Left ventricle myocardium inferior (tissue), 1 donor: ENCODE measurements at regions not wholly inside any gene's neighbourhood (a gene's known extent, or its start where the extent isn't known, plus 50 kb on each side); places are given as distances from the start of the nearest gene placed in this dataset.

ENCODE experiments used
- DNase-seq: peaks from one replicate; pipeline ENCODE4 v3.0.0-alpha.2; 2020
- H3K27ac ChIP-seq: fragments of 200-600 bp; replicated peaks from 2 replicates; pipeline ENCODE4 v1.8.0; 2021
- H3K27me3 ChIP-seq: fragments of 200-600 bp; 2 replicates; pipeline ENCODE4 v1.8.0; 2021; ENCODE audit warnings: low read depth
- H3K36me3 ChIP-seq: fragments of 200-600 bp; 2 replicates; pipeline ENCODE4 v1.8.0; 2021
- H3K4me1 ChIP-seq: fragments of 200-600 bp; 2 replicates; pipeline ENCODE4 v1.8.0; 2021
- H3K4me3 ChIP-seq: fragments of 200-600 bp; 2 replicates; pipeline ENCODE4 v1.8.0; 2021; ENCODE audit warnings: mild to moderate bottlenecking, moderate library complexity
- H3K9me3 ChIP-seq: fragments of 200-600 bp; replicated peaks from 2 replicates; pipeline ENCODE4 v1.8.0; 2021
- CTCF ChIP-seq: fragments of 200-600 bp; IDR thresholded peaks from 2 replicates; pipeline ENCODE4 v1.8.0; 2021; ENCODE audit warnings: antibody characterized with exemption, mild to moderate bottlenecking, borderline replicate concordance
- intact Hi-C: fragments of 100-400 bp; cut with micrococcal nuclease; formaldehyde crosslinking; loops from one replicate; pipeline ENCODE4 v1.11.0; 2022
- donor health status: DM: no; HTN: yes; CAD: no; lungs with severe emphysema.

- intact Hi-C loops = no loop called here
- no peak overlapping the region for H3K27ac ChIP-seq
- TF ChIP-seq CTCF = no peak
- no peak for DNase-seq
- H3K36me3 ChIP-seq = no peaks in the 10 kb centered on the region
- peaks cover 20% of the 10 kb centered on the region for H3K4me1 ChIP-seq
- H3K4me3 ChIP-seq = no peak overlapping the region
- peaks cover 11% of the 10 kb centered on the region for H3K9me3 ChIP-seq
- peaks cover 37% of the 10 kb centered on the region for H3K27me3 ChIP-seq
Observed at GRCh38 chr14:104385531-104386101, 193.9 kb upstream of the C14orf180 start.

- Histone ChIP-seq H3K27me3 (peaks cover 32% of the 10 kb centered on the region), H3K27ac (no peak overlapping the region), H3K4me3 (no peak overlapping the region), H3K4me1 (peaks cover 20% of the 10 kb centered on the region), H3K9me3 (peaks cover 4% of the 10 kb centered on the region), H3K36me3 (no peaks in the 10 kb centered on the region)
- TF ChIP-seq CTCF = no peak
- no peak for DNase-seq
- intact Hi-C loops = no loop called here
Observed at GRCh38 chr14:104386151-104386841, 193.3 kb upstream of the C14orf180 start.

GRCh38 chr14:104387022-104388010, 192.2 kb upstream of the C14orf180 start:
- Histone ChIP-seq H3K36me3 (no peaks in the 10 kb centered on the region), H3K27ac (no peak overlapping the region), H3K4me1 (peaks cover 22% of the 10 kb centered on the region), H3K4me3 (no peak overlapping the region), H3K9me3 (no peaks in the 10 kb centered on the region), H3K27me3 (peaks cover 30% of the 10 kb centered on the region)
- intact Hi-C loops = no loop called here
- TF ChIP-seq CTCF = no peak
- DNase-seq = no peak

- Histone ChIP-seq H3K9me3 (no peaks in the 10 kb centered on the region), H3K4me3 (no peak overlapping the region), H3K36me3 (no peaks in the 10 kb centered on the region), H3K27ac (no peak overlapping the region), H3K4me1 (peaks cover 29% of the 10 kb centered on the region), H3K27me3 (peaks cover 23% of the 10 kb centered on the region)
- no peak for TF ChIP-seq CTCF
- intact Hi-C loops = no loop called here
- DNase-seq = no peak
Observed at GRCh38 chr14:104388011-104388521, 191.5 kb upstream of the C14orf180 start.

GRCh38 chr14:104388541-104389325, 190.8 kb upstream of the C14orf180 start:
- no peak overlapping the region for H3K27ac ChIP-seq
- peaks cover 23% of the 10 kb centered on the region for H3K27me3 ChIP-seq
- H3K36me3 ChIP-seq = no peaks in the 10 kb centered on the region
- H3K4me1 ChIP-seq = peaks cover 31% of the 10 kb centered on the region
- no peaks in the 10 kb centered on the region for H3K9me3 ChIP-seq
- intact Hi-C loops = no loop called here
- DNase-seq = no peak
- H3K4me3 ChIP-seq = no peak overlapping the region
- TF ChIP-seq CTCF = no peak
